Fibroblast of villous mesenchyme (primary cell): ENCODE measurements at regions not wholly inside any gene's neighbourhood (a gene's known extent, or its start where the extent isn't known, plus 50 kb on each side); places are given as distances from the start of the nearest gene placed in this dataset.

Experiments used
- DNase-seq: peaks from one replicate; pipeline ENCODE4 v3.0.0-alpha.2; 2010; ENCODE audit warnings: low read depth
- H3K4me3 ChIP-seq: 2 replicates; pipeline ENCODE4 v1.5.1; 2011; ENCODE audit warnings: low read depth, mild to moderate bottlenecking, low read length
- TF ChIP-seq, protein P1 (sequence below): IDR thresholded peaks from 2 replicates; pipeline ENCODE4 v1.5.1; 2012; ENCODE audit warnings: low read depth, mild to moderate bottlenecking, low read length; ENCODE audit not compliant: insufficient read depth

DNA sequence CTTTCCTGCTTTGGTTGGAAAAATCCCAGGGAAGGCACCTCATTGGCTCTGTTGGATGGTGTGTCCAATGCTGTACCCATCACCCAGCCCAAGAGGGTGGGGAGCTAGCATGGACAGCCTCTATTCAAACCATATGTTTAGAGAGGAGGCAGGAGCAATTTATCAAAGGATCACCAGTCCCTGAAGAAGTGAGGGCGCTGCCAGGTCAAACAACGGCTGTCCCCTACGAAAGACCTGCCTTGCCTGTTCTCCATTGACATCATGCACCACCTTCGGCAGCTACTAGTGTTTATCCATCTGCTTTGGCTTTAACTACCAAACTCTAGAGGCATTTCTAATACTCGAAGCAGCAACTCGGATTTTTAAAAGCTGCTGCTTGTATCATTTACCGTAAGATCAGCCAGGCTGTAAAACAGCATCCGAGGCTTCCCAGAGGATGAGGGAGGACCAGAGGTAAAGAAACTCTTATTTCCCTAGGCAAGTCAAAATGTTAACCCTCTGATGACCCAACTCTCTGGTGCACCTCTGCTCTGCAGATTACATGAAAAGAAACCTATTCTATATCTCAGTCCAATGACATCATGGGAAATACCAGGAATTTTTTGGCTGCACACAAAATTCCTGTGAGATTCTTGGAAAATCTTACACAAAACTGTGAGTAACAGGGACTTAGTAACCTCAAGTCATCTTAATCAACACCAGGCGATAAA is 720.9 kb upstream of the TBX3 start:
- DNase-seq: peak; percentile 75
- no peak overlapping the region for H3K4me3 ChIP-seq
- TF ChIP-seq, protein P1, sequence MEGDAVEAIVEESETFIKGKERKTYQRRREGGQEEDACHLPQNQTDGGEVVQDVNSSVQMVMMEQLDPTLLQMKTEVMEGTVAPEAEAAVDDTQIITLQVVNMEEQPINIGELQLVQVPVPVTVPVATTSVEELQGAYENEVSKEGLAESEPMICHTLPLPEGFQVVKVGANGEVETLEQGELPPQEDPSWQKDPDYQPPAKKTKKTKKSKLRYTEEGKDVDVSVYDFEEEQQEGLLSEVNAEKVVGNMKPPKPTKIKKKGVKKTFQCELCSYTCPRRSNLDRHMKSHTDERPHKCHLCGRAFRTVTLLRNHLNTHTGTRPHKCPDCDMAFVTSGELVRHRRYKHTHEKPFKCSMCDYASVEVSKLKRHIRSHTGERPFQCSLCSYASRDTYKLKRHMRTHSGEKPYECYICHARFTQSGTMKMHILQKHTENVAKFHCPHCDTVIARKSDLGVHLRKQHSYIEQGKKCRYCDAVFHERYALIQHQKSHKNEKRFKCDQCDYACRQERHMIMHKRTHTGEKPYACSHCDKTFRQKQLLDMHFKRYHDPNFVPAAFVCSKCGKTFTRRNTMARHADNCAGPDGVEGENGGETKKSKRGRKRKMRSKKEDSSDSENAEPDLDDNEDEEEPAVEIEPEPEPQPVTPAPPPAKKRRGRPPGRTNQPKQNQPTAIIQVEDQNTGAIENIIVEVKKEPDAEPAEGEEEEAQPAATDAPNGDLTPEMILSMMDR: no peak

DNA sequence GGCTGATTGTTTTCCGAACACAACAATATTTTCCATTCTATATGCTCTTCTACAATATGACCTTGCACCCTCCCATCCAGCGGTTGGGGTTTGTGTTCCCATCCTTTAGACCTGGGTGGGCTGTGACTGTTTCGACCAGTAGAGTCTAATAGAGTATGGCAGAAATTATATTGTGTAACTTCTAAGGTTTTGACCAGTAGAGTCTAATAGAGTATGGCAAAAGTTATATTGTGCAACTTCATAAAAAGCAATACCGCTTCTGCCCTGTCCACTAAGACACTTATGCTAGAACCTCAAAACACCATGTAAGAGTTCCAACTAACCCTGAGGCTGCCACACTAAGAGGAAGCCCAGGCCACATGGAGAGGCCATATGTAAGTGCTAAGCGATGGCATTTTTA is 719.7 kb upstream of the TBX3 start:
- TF ChIP-seq, protein P1: no peak
- H3K4me3 ChIP-seq: no peak overlapping the region
- DNase-seq: no peak

DNA sequence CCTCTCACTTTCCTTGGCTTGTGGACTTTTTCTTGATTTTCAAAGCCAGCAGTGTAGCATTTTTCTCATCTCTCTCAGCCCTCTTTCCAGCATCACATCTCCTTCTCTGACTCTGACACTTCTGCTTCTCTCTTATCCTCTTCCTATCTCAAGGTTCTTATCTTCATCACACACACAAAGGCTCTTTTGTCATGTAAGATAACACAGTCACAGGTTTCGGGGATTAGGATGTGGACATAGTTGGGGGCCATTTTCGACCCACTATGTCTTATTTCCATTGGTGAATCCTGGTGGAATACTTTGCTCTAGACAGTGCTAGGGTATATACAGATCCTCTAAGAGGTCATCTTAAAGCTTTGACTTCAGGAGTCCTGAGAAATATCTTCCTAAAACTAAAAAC is 719.3 kb upstream of the TBX3 start:
- no peak overlapping the region for H3K4me3 ChIP-seq
- TF ChIP-seq, protein P1: no peak
- no peak for DNase-seq

DNA sequence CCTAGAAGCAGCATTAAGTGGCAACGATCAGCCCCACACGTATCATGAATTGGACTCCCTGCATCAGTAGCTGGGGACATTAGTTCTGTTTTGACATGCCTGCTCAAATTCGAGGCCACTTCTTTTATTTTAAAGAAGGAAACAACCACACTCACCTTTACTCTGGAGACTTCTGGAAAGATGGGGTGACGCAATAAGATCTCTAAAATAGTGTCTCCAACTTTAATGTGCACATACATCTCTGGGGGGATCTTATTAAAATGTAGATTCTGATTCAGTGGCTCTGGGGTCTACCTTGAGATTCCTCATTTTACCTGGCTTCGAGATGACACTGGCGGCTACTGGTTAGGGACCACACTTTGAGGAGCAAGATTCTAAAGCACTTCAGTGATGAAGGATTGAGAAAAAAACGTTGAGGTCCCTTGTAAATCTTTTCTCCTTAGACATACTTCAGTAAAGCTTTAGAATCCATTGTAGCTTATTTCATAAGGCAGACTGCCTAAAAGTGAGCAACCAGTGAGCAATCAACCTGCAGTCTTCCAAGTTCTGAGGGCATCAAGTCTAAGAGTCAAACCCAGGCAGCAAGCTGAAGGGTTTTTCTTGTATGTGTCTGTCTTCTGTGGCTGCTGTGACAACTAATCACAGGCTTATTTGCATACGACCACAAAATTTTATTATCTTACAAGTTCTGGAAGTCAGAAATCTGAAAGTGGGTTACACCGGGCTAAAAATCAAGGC is 718.6 kb upstream of the TBX3 start:
- no peak for DNase-seq

DNA sequence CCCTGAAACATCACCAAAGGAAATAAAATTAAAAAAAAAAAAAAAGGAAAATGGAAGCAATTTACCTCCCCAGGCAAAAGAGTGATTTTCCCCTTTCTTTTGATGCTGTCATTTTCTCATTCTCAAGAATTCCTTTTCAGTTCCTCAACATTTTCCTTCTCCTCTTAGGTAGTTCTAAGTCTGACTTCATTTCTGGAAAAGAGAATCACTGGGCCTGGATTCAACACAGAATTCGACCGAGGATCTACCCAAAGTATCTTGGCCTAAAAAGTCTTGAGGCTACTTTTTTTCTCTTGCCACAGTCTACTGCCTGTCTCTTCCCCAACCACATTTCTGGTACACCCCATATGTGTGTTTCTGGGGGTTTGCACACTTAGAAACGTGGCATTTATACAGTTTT is 717.8 kb upstream of the TBX3 start:
- no peak overlapping the region for H3K4me3 ChIP-seq
- DNase-seq: no peak
- TF ChIP-seq, protein P1: no peak

More for the DNA sequence above, 718.6 kb upstream of the TBX3 start:
- TF ChIP-seq, protein P1: no peak
- H3K4me3 ChIP-seq: no peak overlapping the region

DNA sequence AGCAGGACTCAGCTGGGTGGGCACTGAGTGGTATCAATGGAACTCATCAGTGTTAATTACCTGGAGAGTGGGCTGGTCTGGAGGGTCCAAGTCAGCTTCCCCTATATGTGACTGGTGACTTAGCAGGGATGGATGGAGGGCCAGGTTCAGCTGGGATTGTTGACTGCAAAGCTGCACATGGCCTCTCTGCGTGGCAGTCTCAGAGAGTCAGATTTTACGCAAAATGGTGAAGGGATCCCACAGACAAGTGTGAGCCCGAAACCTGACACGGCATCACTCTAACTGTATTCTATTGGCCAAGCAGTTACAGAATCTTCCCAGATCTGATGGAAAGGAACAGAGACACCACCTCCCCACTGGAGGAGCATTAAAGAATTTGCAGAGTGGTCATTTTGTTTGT is 716.0 kb upstream of the TBX3 start:
- no peak for DNase-seq
- H3K4me3 ChIP-seq: no peak overlapping the region
- TF ChIP-seq, protein P1: no peak
